Gastrocnemius medialis (tissue), 4 donors: ENCODE measurements at regions not wholly inside any gene's neighbourhood (a gene's known extent, or its start where the extent isn't known, plus 50 kb on each side); places are given as distances from the start of the nearest gene placed in this dataset.

Experiments used
- ATAC-seq, 2 donors: fragments of 150-250 bp; one replicate each; pipeline ENCODE4 v1.9.1; 2016
- DNase-seq, 2 donors: peaks; one replicate each; pipeline ENCODE4 v3.0.0-alpha.2; 2019
- H3K27ac ChIP-seq, 4 donors: fragments of 200-600 bp; sonication (generic); 1 replicate in 1 of 4; 2 replicates in 3 of 4; pipeline ENCODE4 v1.5.1; 2016 to 2018; ENCODE audit warnings: mild to moderate bottlenecking in 2 of 4, moderate library complexity in 1 of 4
- H3K27me3 ChIP-seq, 3 donors: fragments of 200-600 bp; sonication (generic) in 2 of 3; 1 replicate in 1 of 3; 2 replicates in 2 of 3; pipeline versions ENCODE4 v1.5.1 to v1.6.0; 2016 to 2019; ENCODE audit warnings: mild to moderate bottlenecking in 1 of 3, moderate library complexity in 1 of 3
- H3K36me3 ChIP-seq, 2 donors: fragments of 200-600 bp; sonication (generic) in 1 of 2; one replicate each; pipeline ENCODE4 v1.5.1; 2017 to 2018
- H3K4me1 ChIP-seq, 2 donors: fragments of 200-600 bp; sonication (generic) in 1 of 2; one replicate each; pipeline ENCODE4 v1.5.1; 2016 to 2017; ENCODE audit warnings: mild to moderate bottlenecking in 2 of 2
- H3K4me3 ChIP-seq, 4 donors: fragments of 200-600 bp; sonication (generic) in 3 of 4; 1 replicate in 1 of 4; 2 replicates in 3 of 4; pipeline ENCODE4 v1.5.1; 2016 to 2019; ENCODE audit warnings: mild to moderate bottlenecking in 2 of 4
- H3K9me3 ChIP-seq, 3 donors: fragments of 200-600 bp; sonication (generic) in 2 of 3; 1 replicate in 1 of 3; 2 replicates in 2 of 3; pipeline ENCODE4 v1.5.1; 2016 to 2019
- CTCF ChIP-seq, 5 experiments: fragments of 450-650 bp in 3 of 5; fragments of 200-600 bp in 2 of 5; sonication (generic) in 2 of 5; IDR thresholded peaks in 4 of 5; conservative IDR thresholded peaks in 1 of 5; 1 replicate in 4 of 5; 2 replicates in 1 of 5; pipeline ENCODE4 v1.5.1; 2016 to 2019; ENCODE audit warnings: antibody characterized with exemption in 5 of 5, mild to moderate bottlenecking in 3 of 5, moderate library complexity in 3 of 5
- POLR2A ChIP-seq, 2 donors: fragments of 450-650 bp; IDR thresholded peaks; one replicate each; pipeline ENCODE4 v1.6.1; 2017; ENCODE audit warnings: antibody characterized with exemption in 2 of 2, mild to moderate bottlenecking in 2 of 2, moderate library complexity in 2 of 2
- in situ Hi-C, 4 donors: fragments of 200-750 bp; cut with MboI; loops; one replicate each; pipeline versions ENCODE4 v1.15.0 to v1.8.0; 2017; ENCODE audit warnings: low sequenced_read_pairs in 4 of 4
- intact Hi-C: fragments of 100-400 bp; cut with DNase I; formaldehyde crosslinking; loops from one replicate; pipeline ENCODE4 v1.15.1; 2023; ENCODE audit warnings: low total_unique reads

- DNase-seq = no peak
- intact Hi-C loops (no loop called here), in situ Hi-C loops (no loop called here)
- no peaks in the 10 kb centered on the region for H3K4me1 ChIP-seq
- no peaks in the 10 kb centered on the region for H3K27me3 ChIP-seq
- no peak overlapping the region for H3K27ac ChIP-seq
- TF ChIP-seq CTCF (IDR thresholded peaks at IDR 0.05 in 4 of 5, conservative IDR thresholded peaks at IDR 0.05 in 1 of 5) (no peak), POLR2A (IDR thresholded peaks at IDR 0.05) (no peak)
- H3K36me3 ChIP-seq = no peaks in the 10 kb centered on the region
- H3K9me3 ChIP-seq = no peaks in the 10 kb centered on the region
- no peak overlapping the region for H3K4me3 ChIP-seq
- ATAC-seq = no peak
These were observed 1461.7 kb upstream of the FLRT2 start for GRCh38 chr14:84068288-84068687.

- Histone ChIP-seq H3K4me1 (no peaks in the 10 kb centered on the region), H3K4me3 (no peak overlapping the region), H3K9me3 (no peaks in the 10 kb centered on the region), H3K36me3 (no peaks in the 10 kb centered on the region), H3K27me3 (no peaks in the 10 kb centered on the region), H3K27ac (no peak overlapping the region)
- no peak for TF ChIP-seq CTCF (IDR thresholded peaks at IDR 0.05 in 4 of 5, conservative IDR thresholded peaks at IDR 0.05 in 1 of 5)
- no peak for TF ChIP-seq POLR2A (IDR thresholded peaks at IDR 0.05)
- ATAC-seq = no peak
- in situ Hi-C loops (no loop called here), intact Hi-C loops (no loop called here)
- no peak for DNase-seq
These were observed 1458.9 kb upstream of the FLRT2 start for GRCh38 chr14:84071061-84071460.

- intact Hi-C loops = no loop called here
- ATAC-seq (no peak), DNase-seq (no peak)
- in situ Hi-C loops = no loop called here
- Histone ChIP-seq H3K27me3 (no peaks in the 10 kb centered on the region), H3K9me3 (no peaks in the 10 kb centered on the region), H3K4me3 (no peak overlapping the region), H3K27ac (no peak overlapping the region), H3K36me3 (no peaks in the 10 kb centered on the region), H3K4me1 (no peaks in the 10 kb centered on the region)
- TF ChIP-seq CTCF (IDR thresholded peaks at IDR 0.05 in 4 of 5, conservative IDR thresholded peaks at IDR 0.05 in 1 of 5) = no peak
- no peak for TF ChIP-seq POLR2A (IDR thresholded peaks at IDR 0.05)
These were observed 1455.3 kb upstream of the FLRT2 start for GRCh38 chr14:84074626-84075025.

GRCh38 chr14:84080944-84081343, 1449.0 kb upstream of the FLRT2 start:
- no peak overlapping the region for H3K4me3 ChIP-seq
- DNase-seq (no peak), ATAC-seq (no peak)
- TF ChIP-seq POLR2A (IDR thresholded peaks at IDR 0.05) (no peak), CTCF (IDR thresholded peaks at IDR 0.05 in 4 of 5, conservative IDR thresholded peaks at IDR 0.05 in 1 of 5) (no peak)
- intact Hi-C loops (loop anchor here (5.0 kb wide), 1 partner anchor 576 kb away; no protein-coding TSS in a partner anchor), in situ Hi-C loops (no loop called here)
- no peaks in the 10 kb centered on the region for H3K4me1 ChIP-seq
- H3K27me3 ChIP-seq = no peaks in the 10 kb centered on the region
- no peaks in the 10 kb centered on the region for H3K9me3 ChIP-seq
- no peaks in the 10 kb centered on the region for H3K36me3 ChIP-seq
- no peak overlapping the region for H3K27ac ChIP-seq

GRCh38 chr14:84084056-84084630, 1445.8 kb upstream of the FLRT2 start:
- no peak overlapping the region for H3K4me3 ChIP-seq
- no peak overlapping the region for H3K27ac ChIP-seq
- no peaks in the 10 kb centered on the region for H3K9me3 ChIP-seq
- ATAC-seq (no peak), DNase-seq (no peak)
- no peaks in the 10 kb centered on the region for H3K4me1 ChIP-seq
- intact Hi-C loops (loop anchor here (5.0 kb wide), 1 partner anchor 573 kb away; no protein-coding TSS in a partner anchor), in situ Hi-C loops (no loop called here)
- no peaks in the 10 kb centered on the region for H3K27me3 ChIP-seq
- no peaks in the 10 kb centered on the region for H3K36me3 ChIP-seq
- TF ChIP-seq POLR2A (IDR thresholded peaks at IDR 0.05) = no peak
- TF ChIP-seq CTCF (IDR thresholded peaks at IDR 0.05 in 4 of 5, conservative IDR thresholded peaks at IDR 0.05 in 1 of 5) = no peak
